NCI-H2081 treated with DMSO at 0.1 percent for 48 hours (cell line): ENCODE measurements at regions not wholly inside any gene's neighbourhood (a gene's known extent, or its start where the extent isn't known, plus 50 kb on each side); places are given as distances from the start of the nearest gene placed in this dataset.
"Not testable (repeated sequence)": the region's sequence is repeated elsewhere in the genome, so short reads cannot be mapped to it uniquely, and the experiment has no call there.

Source experiments
- DNase-seq: peaks from one replicate; lab custom pipeline; 2025; lab: John Stamatoyannopoulos, UW

GRCh38 chr7:68911754-68912153 lies 686.5 kb upstream of the AUTS2 start:
- DNase-seq = no peak

GRCh38 chr7:68914006-68914405 lies 684.3 kb upstream of the AUTS2 start:
- peak; percentile 25 for DNase-seq

- no peak for DNase-seq
Observed at GRCh38 chr7:68917041-68917651, 681.1 kb upstream of the AUTS2 start.

- DNase-seq = no peak
Observed at GRCh38 chr7:68918621-68919020, 679.7 kb upstream of the AUTS2 start.

- DNase-seq = no peak
Observed at GRCh38 chr7:68922850-68923249, 675.4 kb upstream of the AUTS2 start.

- peak; percentile 69 for DNase-seq
Observed at GRCh38 chr7:68925241-68925640, 673.0 kb upstream of the AUTS2 start.

GRCh38 chr7:68929781-68930261 lies 668.5 kb upstream of the AUTS2 start:
- no peak for DNase-seq

- no peak for DNase-seq
Observed at GRCh38 chr7:68936471-68937035, 661.7 kb upstream of the AUTS2 start.

- DNase-seq = no peak
Observed at GRCh38 chr7:68938151-68938550, 660.1 kb upstream of the AUTS2 start.

GRCh38 chr7:68943786-68944185 lies 654.5 kb upstream of the AUTS2 start:
- no peak for DNase-seq

GRCh38 chr7:68955656-68956055 lies 642.6 kb upstream of the AUTS2 start:
- DNase-seq = no peak

- DNase-seq = no peak
Observed at GRCh38 chr7:68958571-68958970, 639.7 kb upstream of the AUTS2 start.

GRCh38 chr7:68963552-68963951 lies 634.7 kb upstream of the AUTS2 start:
- no peak for DNase-seq

GRCh38 chr7:68964060-68964459 lies 634.2 kb upstream of the AUTS2 start:
- no peak for DNase-seq

GRCh38 chr7:68965351-68965750 lies 632.9 kb upstream of the AUTS2 start:
- DNase-seq = no peak

GRCh38 chr7:68967598-68967997 lies 630.7 kb upstream of the AUTS2 start:
- DNase-seq = no peak

- no peak for DNase-seq
Observed at GRCh38 chr7:68969571-68969970, 628.7 kb upstream of the AUTS2 start.

- DNase-seq = no peak
Observed at GRCh38 chr7:68971634-68972340, 626.5 kb upstream of the AUTS2 start.

GRCh38 chr7:68977385-68978055 lies 620.8 kb upstream of the AUTS2 start:
- no peak for DNase-seq

- DNase-seq = no peak
Observed at GRCh38 chr7:68978710-68979109, 619.6 kb upstream of the AUTS2 start.

- no peak for DNase-seq
Observed at GRCh38 chr7:68980011-68980410, 618.3 kb upstream of the AUTS2 start.

- DNase-seq = not testable (repeated sequence)
Observed at GRCh38 chr7:68980432-68980831, 617.8 kb upstream of the AUTS2 start.

- DNase-seq = no peak
Observed at GRCh38 chr7:68984306-68984705, 614.0 kb upstream of the AUTS2 start.
